ENCODE measurements at regions not wholly inside any gene's neighbourhood (a gene's known extent, or its start where the extent isn't known, plus 50 kb on each side); places are given as distances from the start of the nearest gene placed in this dataset.

DNA sequence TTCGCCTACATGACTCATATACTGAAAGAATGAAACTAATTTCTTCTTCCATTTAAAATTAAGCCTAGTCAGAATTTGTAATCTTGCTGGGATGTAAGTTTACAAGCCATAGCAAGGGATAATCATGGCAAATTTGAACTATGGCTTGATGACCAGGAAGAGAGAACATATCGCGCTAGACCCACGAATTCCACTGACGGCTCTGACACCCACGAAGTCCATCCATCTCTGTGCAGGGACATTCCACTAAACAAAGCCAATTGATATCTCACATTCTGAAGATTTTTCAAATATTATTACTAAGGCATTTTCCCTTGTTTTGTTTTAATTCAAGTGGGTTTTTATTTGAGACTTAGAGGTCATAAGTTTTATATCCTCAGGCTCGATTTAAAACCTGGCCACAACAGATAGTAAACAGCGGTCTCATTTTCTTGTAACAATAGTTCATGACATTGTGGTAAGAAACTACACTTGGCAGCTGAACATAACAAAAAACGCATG is 113.0 kb downstream of the QPCT start:
- DNase-seq (ENCODE audit: low spot score) (no peak), ATAC-seq (no peak)
- H3K4me1 Mint-ChIP-seq = peaks cover 4% of the 10 kb centered on the region
- CTCF ChIA-PET = no interaction called here
- POLR2A ChIA-PET = no interaction called here
- H3K4me3 Mint-ChIP-seq = no peak overlapping the region
- no peak overlapping the region for H3K27ac Mint-ChIP-seq
- no peaks in the 10 kb centered on the region for H3K27me3 Mint-ChIP-seq (ENCODE audit: low read depth)
- no peaks in the 10 kb centered on the region for H3K9me3 Mint-ChIP-seq
- TF ChIP-seq ZNF138 (CRISPR knock-in tag; conservative IDR thresholded peaks at IDR 0.05) (no peak), ZNF671 (CRISPR knock-in tag; IDR thresholded peaks at IDR 0.05) (no peak), ZBTB21 (CRISPR knock-in tag; IDR thresholded peaks at IDR 0.05; ENCODE audit: borderline replicate concordance) (no peak), PRRX2 (CRISPR knock-in tag; IDR thresholded peaks at IDR 0.05) (no peak), TCF7 (CRISPR knock-in tag; IDR thresholded peaks at IDR 0.05; ENCODE audit: low read depth) (no peak)
- H3K36me3 Mint-ChIP-seq = no peaks in the 10 kb centered on the region

DNA sequence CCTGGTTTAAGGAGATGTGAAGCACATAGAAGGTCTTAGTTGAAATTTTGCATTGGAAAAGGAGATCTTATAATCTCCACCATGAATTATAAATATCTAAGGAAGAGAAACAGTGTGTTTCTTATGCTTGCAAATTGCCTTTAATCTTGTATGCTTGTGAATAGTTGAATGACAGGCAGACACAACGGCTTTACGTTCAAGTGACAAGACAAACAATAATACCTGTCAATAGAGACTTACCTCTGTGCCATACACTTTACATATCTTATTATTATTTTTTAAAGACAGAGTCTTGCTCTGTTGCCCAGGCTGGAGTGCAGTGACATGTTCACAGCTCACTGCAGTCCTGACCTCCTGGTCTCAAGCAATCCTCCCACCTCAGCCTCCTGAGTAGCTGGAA is 113.7 kb downstream of the QPCT start:
- DNase-seq (ENCODE audit: low spot score) (no peak), ATAC-seq (no peak)
- Mint-ChIP-seq H3K27ac (no peak overlapping the region), H3K4me1 (peaks cover 4% of the 10 kb centered on the region), H3K4me3 (no peak overlapping the region), H3K36me3 (no peaks in the 10 kb centered on the region), H3K9me3 (no peaks in the 10 kb centered on the region), H3K27me3 (ENCODE audit: low read depth) (no peaks in the 10 kb centered on the region)
- ChIA-PET CTCF (no interaction called here), POLR2A (no interaction called here)
- TF ChIP-seq MYBL2 (CRISPR knock-in tag; IDR thresholded peaks at IDR 0.05) (no peak), SMAD3 (CRISPR knock-in tag; IDR thresholded peaks at IDR 0.05; ENCODE audit: borderline replicate concordance) (no peak), NFYB (CRISPR knock-in tag; conservative IDR thresholded peaks at IDR 0.05; ENCODE audit: low read depth) (no peak), OVOL2 (CRISPR knock-in tag; IDR thresholded peaks at IDR 0.05; ENCODE audit: borderline replicate concordance) (no peak), MXD4 (CRISPR knock-in tag; IDR thresholded peaks at IDR 0.05; ENCODE audit: borderline replicate concordance) (no peak), ZNF232 (CRISPR knock-in tag; IDR thresholded peaks at IDR 0.05) (no peak), FOXP1 (CRISPR knock-in tag; IDR thresholded peaks at IDR 0.05; ENCODE audit: borderline replicate concordance) (no peak), ELF4 (CRISPR knock-in tag; IDR thresholded peaks at IDR 0.05; ENCODE audit: low read depth) (no peak)
- TF ChIP-seq, protein P1, sequence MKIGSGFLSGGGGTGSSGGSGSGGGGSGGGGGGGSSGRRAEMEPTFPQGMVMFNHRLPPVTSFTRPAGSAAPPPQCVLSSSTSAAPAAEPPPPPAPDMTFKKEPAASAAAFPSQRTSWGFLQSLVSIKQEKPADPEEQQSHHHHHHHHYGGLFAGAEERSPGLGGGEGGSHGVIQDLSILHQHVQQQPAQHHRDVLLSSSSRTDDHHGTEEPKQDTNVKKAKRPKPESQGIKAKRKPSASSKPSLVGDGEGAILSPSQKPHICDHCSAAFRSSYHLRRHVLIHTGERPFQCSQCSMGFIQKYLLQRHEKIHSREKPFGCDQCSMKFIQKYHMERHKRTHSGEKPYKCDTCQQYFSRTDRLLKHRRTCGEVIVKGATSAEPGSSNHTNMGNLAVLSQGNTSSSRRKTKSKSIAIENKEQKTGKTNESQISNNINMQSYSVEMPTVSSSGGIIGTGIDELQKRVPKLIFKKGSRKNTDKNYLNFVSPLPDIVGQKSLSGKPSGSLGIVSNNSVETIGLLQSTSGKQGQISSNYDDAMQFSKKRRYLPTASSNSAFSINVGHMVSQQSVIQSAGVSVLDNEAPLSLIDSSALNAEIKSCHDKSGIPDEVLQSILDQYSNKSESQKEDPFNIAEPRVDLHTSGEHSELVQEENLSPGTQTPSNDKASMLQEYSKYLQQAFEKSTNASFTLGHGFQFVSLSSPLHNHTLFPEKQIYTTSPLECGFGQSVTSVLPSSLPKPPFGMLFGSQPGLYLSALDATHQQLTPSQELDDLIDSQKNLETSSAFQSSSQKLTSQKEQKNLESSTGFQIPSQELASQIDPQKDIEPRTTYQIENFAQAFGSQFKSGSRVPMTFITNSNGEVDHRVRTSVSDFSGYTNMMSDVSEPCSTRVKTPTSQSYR (CRISPR knock-in tag; IDR thresholded peaks at IDR 0.05) = no peak
- TF ChIP-seq, protein P2, sequence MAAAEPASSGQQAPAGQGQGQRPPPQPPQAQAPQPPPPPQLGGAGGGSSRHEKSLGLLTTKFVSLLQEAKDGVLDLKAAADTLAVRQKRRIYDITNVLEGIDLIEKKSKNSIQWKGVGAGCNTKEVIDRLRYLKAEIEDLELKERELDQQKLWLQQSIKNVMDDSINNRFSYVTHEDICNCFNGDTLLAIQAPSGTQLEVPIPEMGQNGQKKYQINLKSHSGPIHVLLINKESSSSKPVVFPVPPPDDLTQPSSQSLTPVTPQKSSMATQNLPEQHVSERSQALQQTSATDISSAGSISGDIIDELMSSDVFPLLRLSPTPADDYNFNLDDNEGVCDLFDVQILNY (CRISPR knock-in tag; IDR thresholded peaks at IDR 0.05) = no peak
- TF ChIP-seq, protein P3, sequence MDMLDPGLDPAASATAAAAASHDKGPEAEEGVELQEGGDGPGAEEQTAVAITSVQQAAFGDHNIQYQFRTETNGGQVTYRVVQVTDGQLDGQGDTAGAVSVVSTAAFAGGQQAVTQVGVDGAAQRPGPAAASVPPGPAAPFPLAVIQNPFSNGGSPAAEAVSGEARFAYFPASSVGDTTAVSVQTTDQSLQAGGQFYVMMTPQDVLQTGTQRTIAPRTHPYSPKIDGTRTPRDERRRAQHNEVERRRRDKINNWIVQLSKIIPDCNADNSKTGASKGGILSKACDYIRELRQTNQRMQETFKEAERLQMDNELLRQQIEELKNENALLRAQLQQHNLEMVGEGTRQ (CRISPR knock-in tag; IDR thresholded peaks at IDR 0.05) = no peak

DNA sequence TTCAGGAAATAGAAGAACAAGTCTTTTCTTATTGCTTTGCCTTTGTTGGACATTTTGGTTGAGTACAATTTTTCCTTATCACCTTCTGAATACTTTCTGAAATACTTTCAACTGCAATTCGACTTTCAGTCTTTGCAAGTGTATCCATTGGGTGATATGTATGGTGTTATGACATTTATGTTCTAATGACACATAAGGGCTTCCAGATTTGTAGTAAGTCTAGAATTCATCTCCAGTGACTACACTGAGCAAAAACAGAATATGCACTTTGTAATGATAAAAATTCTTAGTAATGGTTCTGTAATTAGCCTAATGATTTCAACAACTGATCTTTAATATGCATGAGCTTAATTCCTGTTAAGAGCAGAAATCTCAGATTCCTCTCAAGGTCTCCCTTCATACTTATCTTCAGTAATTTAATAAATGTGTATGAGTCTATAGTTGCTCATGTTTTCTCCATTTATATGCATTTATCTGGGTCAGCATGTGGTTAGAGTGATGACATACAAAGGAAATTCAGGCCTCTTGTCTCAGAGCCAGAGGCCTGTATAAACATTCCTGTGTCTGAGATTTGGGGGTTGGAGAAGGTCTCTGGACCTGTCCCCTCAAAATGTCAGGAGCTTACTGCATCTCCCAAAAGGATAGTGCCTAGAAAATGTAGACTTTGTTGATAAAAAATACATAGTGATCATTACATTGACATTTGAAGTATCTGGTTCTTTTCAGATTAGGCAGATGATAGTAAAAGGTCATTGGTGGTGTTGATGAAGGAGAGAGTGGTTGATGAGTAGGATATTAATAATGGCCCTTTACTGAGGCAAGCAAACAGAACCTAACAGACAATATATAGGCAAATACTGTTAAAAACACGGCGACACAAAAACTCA is 114.9 kb downstream of the QPCT start:
- no peaks in the 10 kb centered on the region for H3K36me3 Mint-ChIP-seq
- no peak overlapping the region for H3K4me3 Mint-ChIP-seq
- no peak overlapping the region for H3K27ac Mint-ChIP-seq
- H3K9me3 Mint-ChIP-seq = no peaks in the 10 kb centered on the region
- TF ChIP-seq SMAD3 (CRISPR knock-in tag; IDR thresholded peaks at IDR 0.05; ENCODE audit: borderline replicate concordance) (no peak), TEAD1 (CRISPR knock-in tag; IDR thresholded peaks at IDR 0.05) (no peak), PRRX2 (CRISPR knock-in tag; IDR thresholded peaks at IDR 0.05) (no peak), JUN (CRISPR knock-in tag; IDR thresholded peaks at IDR 0.05) (no peak)
- TF ChIP-seq, protein P4, sequence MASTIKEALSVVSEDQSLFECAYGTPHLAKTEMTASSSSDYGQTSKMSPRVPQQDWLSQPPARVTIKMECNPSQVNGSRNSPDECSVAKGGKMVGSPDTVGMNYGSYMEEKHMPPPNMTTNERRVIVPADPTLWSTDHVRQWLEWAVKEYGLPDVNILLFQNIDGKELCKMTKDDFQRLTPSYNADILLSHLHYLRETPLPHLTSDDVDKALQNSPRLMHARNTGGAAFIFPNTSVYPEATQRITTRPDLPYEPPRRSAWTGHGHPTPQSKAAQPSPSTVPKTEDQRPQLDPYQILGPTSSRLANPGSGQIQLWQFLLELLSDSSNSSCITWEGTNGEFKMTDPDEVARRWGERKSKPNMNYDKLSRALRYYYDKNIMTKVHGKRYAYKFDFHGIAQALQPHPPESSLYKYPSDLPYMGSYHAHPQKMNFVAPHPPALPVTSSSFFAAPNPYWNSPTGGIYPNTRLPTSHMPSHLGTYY (CRISPR knock-in tag; IDR thresholded peaks at IDR 0.05) = no peak
- ChIA-PET CTCF (no interaction called here), POLR2A (no interaction called here)
- ATAC-seq = no peak
- DNase-seq (ENCODE audit: low spot score) = no peak
- H3K4me1 Mint-ChIP-seq = peaks cover 7% of the 10 kb centered on the region
- no peaks in the 10 kb centered on the region for H3K27me3 Mint-ChIP-seq (ENCODE audit: low read depth)

Measured in WTC11 (cell line).